Esophagus muscularis mucosa (tissue), 4 donors: ENCODE measurements at regions not wholly inside any gene's neighbourhood (a gene's known extent, or its start where the extent isn't known, plus 50 kb on each side); places are given as distances from the start of the nearest gene placed in this dataset.

ENCODE experiments used
- DNase-seq: peaks from one replicate; pipeline ENCODE4 v3.0.0-alpha.2; 2017; ENCODE audit errors: extremely low spot score
- H3K27ac ChIP-seq, 4 donors: fragments of 200-600 bp; sonication (generic); replicated peaks in 1 of 4; 1 replicate in 3 of 4; 2 replicates in 1 of 4; pipeline ENCODE4 v1.5.1; 2016 to 2019; ENCODE audit warnings: mild to moderate bottlenecking in 1 of 4
- H3K27me3 ChIP-seq, 4 donors: fragments of 200-600 bp; sonication (generic); one replicate each; pipeline versions ENCODE4 v1.5.1 to v1.6.0; 2016 to 2019
- H3K36me3 ChIP-seq, 4 donors: fragments of 200-600 bp; sonication (generic); one replicate each; pipeline ENCODE4 v1.5.1; 2016 to 2019
- H3K4me1 ChIP-seq, 4 donors: fragments of 200-600 bp; sonication (generic); one replicate each; pipeline ENCODE4 v1.5.1; 2016 to 2019
- H3K4me3 ChIP-seq, 4 donors: fragments of 200-600 bp; sonication (generic); 1 replicate in 2 of 4; 2 replicates in 2 of 4; pipeline ENCODE4 v1.5.1; 2016 to 2019; ENCODE audit warnings: mild to moderate bottlenecking in 4 of 4, moderate library complexity in 1 of 4
- H3K9me3 ChIP-seq, 4 donors: fragments of 200-600 bp; sonication (generic); 1 replicate in 3 of 4; 2 replicates in 1 of 4; pipeline ENCODE4 v1.5.1; 2016 to 2019
- EP300 ChIP-seq: sonication (generic); formaldehyde crosslinking; IDR thresholded peaks from one replicate; pipeline ENCODE4 v1.6.1; 2017; ENCODE audit warnings: antibody characterized with exemption
- POLR2A ChIP-seq: fragments of 450-650 bp; IDR thresholded peaks from one replicate; pipeline ENCODE4 v1.6.1; 2017; ENCODE audit warnings: antibody characterized with exemption, moderate library complexity, mild to moderate bottlenecking, low read depth
- POLR2AphosphoS5 ChIP-seq, 2 donors: sonication (generic); formaldehyde crosslinking; IDR thresholded peaks; one replicate each; pipeline ENCODE4 v1.6.1; 2017; ENCODE audit warnings: antibody characterized with exemption in 2 of 2
- WGBS: methylation state at CpG from one replicate; pipeline ENCODE4 v1.1.5; 2018; 5-methylcytosine and 5-hydroxymethylcytosine counted together
- intact Hi-C: fragments of 100-400 bp; cut with DNase I; formaldehyde crosslinking; loops from one replicate; pipeline ENCODE4 v1.15.1; 2023
- TF ChIP-seq, protein P1 (sequence below), 3 experiments: fragments of 200-600 bp in 2 of 3; fragments of 450-650 bp in 1 of 3; sonication (generic) in 2 of 3; IDR thresholded peaks; one replicate each; pipeline ENCODE4 v1.5.1; 2017 to 2019; ENCODE audit warnings: antibody characterized with exemption in 3 of 3, mild to moderate bottlenecking in 2 of 3, moderate library complexity in 1 of 3

DNA sequence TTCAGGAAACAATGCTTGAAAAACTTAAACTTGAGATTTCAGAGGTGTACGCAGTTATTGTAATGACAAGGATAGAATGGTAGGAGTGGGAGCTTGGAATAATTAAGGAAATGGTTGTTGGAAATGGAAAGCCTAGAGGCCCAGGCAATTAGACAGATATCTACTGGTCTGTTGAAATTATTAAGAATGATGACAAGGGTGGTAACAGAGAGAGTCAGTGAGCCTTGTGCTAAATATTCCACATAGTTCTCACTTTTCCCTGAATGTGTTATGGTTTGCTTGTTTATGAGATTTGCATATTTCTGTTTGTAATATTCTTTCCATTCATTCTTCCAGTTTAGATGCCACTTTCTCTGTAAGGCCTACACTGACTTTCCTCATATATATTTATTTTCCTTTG is 66.0 kb upstream of the ATP2B1 start:
- Histone ChIP-seq H3K27me3 (no peaks in the 10 kb centered on the region), H3K27ac (no peak overlapping the region), H3K4me1 (no peaks in the 10 kb centered on the region), H3K9me3 (no peaks in the 10 kb centered on the region), H3K36me3 (no peaks in the 10 kb centered on the region), H3K4me3 (no peak overlapping the region)
- DNase-seq, result no peak
- 100% methylated on average over 1 of the region's 1 CpG for WGBS
- TF ChIP-seq POLR2A (no peak), EP300 (no peak), POLR2AphosphoS5 (IDR thresholded peaks at IDR 0.05) (no peak)
- TF ChIP-seq, protein P1, sequence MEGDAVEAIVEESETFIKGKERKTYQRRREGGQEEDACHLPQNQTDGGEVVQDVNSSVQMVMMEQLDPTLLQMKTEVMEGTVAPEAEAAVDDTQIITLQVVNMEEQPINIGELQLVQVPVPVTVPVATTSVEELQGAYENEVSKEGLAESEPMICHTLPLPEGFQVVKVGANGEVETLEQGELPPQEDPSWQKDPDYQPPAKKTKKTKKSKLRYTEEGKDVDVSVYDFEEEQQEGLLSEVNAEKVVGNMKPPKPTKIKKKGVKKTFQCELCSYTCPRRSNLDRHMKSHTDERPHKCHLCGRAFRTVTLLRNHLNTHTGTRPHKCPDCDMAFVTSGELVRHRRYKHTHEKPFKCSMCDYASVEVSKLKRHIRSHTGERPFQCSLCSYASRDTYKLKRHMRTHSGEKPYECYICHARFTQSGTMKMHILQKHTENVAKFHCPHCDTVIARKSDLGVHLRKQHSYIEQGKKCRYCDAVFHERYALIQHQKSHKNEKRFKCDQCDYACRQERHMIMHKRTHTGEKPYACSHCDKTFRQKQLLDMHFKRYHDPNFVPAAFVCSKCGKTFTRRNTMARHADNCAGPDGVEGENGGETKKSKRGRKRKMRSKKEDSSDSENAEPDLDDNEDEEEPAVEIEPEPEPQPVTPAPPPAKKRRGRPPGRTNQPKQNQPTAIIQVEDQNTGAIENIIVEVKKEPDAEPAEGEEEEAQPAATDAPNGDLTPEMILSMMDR (IDR thresholded peaks at IDR 0.05), result no peak
- intact Hi-C loops, result no loop called here

DNA sequence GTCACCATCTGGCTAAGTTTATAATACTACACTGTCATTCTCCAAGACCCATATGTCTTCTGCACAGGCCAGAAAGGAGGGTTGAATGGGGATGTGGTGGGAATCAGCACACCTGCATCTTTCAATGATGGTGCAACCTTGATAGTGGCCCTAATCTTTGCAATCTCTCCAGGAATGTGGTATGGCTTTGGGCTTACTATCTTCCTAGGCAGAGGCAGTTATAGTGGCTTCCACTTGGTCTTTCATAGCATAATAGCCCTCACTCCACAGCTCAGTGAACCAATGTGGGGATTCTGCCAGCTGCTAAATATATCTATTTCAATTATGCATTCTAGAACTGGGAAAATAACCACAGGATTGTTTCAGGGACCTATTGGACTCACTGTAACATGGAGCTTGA is 61.8 kb upstream of the ATP2B1 start:
- H3K36me3 ChIP-seq, result no peaks in the 10 kb centered on the region
- intact Hi-C loops, result no loop called here
- H3K4me3 ChIP-seq, result no peak overlapping the region
- no peaks in the 10 kb centered on the region for H3K4me1 ChIP-seq
- DNase-seq, result no peak
- no peak for TF ChIP-seq POLR2AphosphoS5 (IDR thresholded peaks at IDR 0.05)
- TF ChIP-seq, protein P1 (IDR thresholded peaks at IDR 0.05), result no peak
- no peak for TF ChIP-seq POLR2A
- no peak for TF ChIP-seq EP300
- no peaks in the 10 kb centered on the region for H3K27me3 ChIP-seq
- no peaks in the 10 kb centered on the region for H3K9me3 ChIP-seq
- H3K27ac ChIP-seq, result no peak overlapping the region

DNA sequence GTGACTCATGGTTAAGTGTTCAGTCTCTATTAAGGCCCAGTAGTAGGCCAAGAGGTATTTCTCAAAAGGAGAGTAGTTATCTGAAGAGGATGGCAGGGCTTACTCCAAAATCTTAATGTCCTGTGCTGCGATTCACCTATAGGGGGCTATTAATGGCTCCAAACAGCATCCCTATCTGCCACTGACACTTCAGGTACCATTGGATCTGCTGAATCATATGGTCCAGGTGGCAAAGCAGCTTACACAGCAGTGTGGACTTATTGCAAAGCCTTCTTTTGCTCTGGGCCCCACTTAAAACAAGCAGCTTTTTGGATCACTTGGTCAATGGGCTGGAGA is 60.8 kb upstream of the ATP2B1 start:
- Histone ChIP-seq H3K4me1 (no peaks in the 10 kb centered on the region), H3K27me3 (no peaks in the 10 kb centered on the region), H3K36me3 (no peaks in the 10 kb centered on the region), H3K27ac (no peak overlapping the region), H3K4me3 (no peak overlapping the region), H3K9me3 (no peaks in the 10 kb centered on the region)
- WGBS, result 70% methylated on average over 1 of the region's 1 CpG
- intact Hi-C loops, result no loop called here
- TF ChIP-seq POLR2AphosphoS5 (IDR thresholded peaks at IDR 0.05) (no peak), POLR2A (no peak), EP300 (no peak)
- TF ChIP-seq, protein P1 (IDR thresholded peaks at IDR 0.05), result no peak
- no peak for DNase-seq

DNA sequence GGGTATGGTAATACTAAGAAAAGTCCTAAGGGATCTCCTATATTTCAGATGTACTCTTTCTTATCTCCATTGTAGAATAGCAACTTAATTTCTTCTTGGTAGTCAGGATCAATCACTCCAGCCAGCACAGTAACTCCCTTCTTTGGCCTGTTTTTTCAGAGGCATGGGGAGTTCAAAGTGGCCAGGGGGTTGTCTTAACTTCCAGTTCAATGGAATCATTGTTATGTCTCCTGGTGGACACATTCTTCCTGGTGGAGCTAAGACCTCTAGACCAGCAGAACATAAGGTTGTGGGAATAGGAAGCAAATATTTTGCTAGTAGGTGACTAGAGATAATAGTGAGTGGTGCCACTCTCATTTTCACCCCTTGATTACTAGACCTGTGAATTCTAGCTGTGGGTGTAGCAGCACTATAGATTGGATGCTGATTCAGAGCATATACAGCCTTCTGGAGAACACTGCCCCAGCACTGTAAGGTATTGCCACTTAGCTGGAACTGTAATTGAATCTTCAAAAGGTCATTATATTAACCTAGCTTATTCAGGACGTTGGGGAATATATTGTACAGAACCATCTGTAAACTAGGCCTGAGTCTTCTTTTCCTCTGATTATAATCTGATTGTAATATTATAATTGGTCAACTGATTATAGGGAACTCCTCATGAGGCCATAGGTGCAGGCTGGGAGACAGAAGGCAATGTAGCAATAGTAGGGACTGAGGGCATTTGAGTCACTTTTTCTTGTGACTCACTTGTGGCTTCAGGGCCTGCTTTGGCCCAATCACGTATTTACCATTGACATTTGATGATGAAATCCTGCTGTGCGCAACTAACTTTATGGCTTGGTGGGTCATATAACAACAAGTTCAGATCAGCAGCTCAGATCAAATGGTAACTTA is 60.2 kb upstream of the ATP2B1 start:
- Histone ChIP-seq H3K27me3 (no peaks in the 10 kb centered on the region), H3K36me3 (no peaks in the 10 kb centered on the region), H3K27ac (no peak overlapping the region), H3K9me3 (no peaks in the 10 kb centered on the region), H3K4me3 (no peak overlapping the region), H3K4me1 (no peaks in the 10 kb centered on the region)
- intact Hi-C loops, result no loop called here
- DNase-seq, result no peak
- WGBS, result 83% methylated on average over 3 of the region's 3 CpGs
- no peak for TF ChIP-seq POLR2AphosphoS5 (IDR thresholded peaks at IDR 0.05)
- no peak for TF ChIP-seq EP300
- no peak for TF ChIP-seq POLR2A
- TF ChIP-seq, protein P1 (IDR thresholded peaks at IDR 0.05), result no peak
